CD4-positive, alpha-beta T cell treated with Interleukin-2 at 100 ng/mL for 4 hours (primary cell): ENCODE measurements at regions not wholly inside any gene's neighbourhood (a gene's known extent, or its start where the extent isn't known, plus 50 kb on each side); places are given as distances from the start of the nearest gene placed in this dataset.
A peak's percentile ranks its signal among the peaks of the same experiment; 100 is the strongest.
"Not testable (repeated sequence)": the region's sequence is repeated elsewhere in the genome, so short reads cannot be mapped to it uniquely, and the experiment has no call there.

ENCODE experiments used
- DNase-seq: peaks from one replicate; pipeline ENCODE4 v3.0.0-alpha.2; 2020; ENCODE audit warnings: low spot score

DNA sequence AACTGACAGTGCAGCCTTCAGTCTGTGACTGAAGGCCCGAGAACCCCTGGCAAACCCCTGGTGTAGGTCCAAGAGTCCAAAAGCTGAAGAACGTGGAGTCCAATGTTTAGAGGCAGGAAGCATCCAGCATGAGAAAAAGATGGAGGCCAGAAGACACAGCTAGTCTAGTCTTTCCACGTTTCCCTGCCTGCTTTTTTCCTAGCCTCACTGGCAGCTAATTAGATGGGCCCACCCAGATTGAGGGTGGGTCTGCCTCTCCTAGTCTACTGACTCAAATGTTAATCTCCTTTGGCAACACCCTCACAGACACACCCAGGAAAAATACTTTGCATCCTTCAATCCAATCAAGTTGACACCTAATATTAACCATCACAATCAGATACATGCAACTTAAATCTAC, 87.8 kb downstream of the TENT5D start:
- not testable (repeated sequence) for DNase-seq

DNA sequence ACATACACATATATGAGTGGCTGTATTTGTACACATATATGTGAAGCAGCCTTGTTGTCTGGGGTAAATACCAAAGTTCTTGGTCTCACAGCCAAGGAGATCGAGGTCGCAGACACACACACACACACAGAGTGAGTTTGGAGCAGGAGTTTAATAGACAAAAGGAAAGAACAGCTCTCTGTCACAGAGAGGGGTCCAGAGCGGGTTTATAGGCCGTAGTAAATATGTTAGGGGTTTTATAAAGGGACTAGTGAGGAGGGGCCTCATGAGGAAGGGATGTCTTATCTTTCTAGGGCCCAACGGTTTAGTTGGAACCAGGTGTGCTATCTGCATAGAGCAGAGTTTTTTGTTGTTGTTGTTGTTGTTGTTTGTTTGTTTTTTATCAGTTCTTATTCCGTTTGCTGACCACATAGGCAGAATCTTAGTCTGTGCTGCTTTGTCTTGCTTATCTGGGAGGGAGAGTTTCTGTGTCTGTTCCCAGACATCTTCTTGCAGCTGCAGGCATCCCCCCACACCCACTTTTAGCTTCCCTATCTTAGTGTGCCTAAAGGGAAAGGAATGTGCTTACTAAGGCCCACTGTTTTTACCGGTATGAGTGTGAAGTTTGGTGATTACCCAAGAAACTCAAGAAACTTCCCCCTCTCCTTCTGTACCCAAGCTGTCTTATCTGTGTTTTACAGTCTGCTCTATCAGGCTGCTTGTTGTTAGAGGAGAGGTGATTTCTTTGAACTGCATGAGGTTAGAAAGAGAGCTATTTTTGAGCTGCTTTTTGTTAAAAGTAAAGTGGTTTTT, 91.9 kb downstream of the TENT5D start:
- no peak for DNase-seq

DNA sequence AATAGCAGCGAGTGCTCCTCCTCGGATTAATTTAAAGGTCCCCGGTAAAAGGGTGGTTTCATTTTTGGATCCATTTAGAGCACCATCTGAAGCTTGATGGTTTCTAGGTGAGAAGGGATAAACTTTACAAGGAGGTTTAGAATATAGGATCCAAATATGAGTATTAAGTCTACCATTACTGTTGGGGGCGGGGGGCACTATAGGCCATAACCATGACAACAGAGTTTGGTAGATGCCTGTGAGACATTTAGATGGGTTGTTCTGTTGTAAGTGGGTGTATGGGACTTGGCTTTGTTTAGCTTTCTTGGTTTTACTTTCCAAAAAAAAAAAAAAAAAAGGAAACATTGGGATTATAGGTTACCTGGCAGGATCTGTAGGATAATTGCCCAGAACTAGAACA, 92.7 kb downstream of the TENT5D start:
- DNase-seq = no peak

DNA sequence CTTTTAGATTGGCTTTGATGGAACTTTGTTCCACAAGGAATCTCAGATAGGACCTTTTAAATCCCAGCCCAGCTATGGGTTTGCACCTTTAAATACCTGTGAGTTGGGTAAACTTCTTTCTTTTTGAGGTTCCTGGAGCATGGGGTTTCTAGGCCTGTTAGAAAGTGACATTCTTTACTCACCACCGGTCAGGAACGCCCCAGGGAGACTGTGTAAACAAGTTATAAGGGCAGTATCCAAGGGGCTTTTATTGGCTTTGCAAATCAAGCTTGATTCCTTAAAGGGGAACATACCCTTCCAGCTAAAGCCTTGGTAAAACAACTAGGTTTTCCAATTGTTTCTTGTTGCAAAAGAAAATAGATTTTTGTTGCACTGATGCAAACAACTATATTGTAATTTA, 93.4 kb downstream of the TENT5D start:
- no peak for DNase-seq

DNA sequence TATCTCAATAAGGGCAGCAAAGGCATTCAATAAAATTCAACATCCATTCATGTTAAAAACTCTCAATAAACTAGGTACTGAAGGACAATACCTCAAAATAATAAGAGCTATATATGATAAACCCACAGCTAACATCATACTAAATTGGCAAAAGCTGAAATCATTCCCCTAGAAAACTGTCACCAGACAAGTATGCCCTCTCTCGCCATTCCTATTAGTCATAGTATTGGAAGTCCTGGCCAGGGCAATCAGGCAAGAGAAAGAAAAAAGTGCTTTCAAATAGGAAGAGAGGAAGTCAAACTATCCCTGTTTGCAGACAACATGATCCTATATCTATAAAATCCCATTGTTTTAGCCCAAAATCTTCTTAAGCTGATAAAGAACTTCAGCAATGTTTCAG, 116.8 kb downstream of the TENT5D start:
- no peak for DNase-seq

DNA sequence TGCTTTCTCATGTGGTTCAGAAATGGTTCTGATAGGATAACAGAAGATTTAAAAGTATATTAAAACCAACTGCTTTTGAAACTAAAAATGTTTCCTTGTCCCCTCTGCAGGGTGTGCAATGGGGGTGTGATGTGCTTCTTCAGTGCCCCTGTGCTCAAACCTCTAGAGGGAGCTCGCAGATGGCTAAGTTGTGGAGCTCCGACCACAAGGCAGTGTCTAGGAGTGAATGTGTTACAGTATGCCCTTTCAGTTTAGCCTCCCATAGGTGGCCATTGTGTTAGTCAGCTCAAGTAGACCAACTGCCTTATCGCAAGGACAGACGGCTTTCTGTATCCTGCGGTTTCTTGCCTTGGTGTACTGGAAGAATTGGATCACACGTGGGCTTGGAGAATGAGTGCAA, 130.5 kb downstream of the TENT5D start:
- DNase-seq = no peak

DNA sequence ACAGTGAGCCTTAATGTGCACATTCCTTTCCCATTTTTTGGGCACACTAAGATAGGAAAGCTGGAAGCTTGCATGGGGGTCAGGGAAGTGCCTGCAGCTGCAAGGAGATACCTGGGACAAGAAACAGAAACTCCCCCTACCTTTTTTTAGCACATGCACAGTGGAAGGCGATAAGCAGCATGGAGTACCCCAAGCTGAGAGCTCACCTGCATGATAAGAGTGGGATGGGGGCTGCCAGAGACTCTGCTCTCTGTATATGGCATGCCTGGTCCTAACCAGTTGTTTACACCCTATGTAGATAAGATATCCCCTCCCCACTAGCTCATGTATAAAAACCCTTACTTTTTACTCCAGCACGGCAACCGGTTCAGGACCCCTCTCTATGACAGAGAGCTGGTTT, 135.9 kb downstream of the TENT5D start:
- DNase-seq = no peak

DNA sequence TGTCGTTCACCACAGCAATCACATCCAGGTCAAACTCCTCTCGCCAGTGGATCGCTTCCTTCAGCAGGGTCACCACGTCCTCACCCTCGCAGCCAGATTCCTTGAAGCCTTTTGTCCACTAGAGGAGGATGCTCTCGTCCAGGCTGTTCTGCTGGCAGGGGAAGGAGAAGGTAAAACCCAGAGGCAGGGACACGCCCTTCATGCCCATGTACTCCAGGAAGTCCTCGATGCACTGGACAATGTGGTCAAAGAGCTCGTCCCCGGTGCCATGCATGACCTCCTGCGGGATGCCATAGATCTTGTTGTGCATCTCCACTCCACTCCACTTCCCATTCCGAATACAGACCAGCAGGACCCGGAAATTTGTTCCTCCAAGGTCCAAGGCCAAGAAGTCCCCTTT, 152.4 kb downstream of the TENT5D start:
- DNase-seq = no peak

DNA sequence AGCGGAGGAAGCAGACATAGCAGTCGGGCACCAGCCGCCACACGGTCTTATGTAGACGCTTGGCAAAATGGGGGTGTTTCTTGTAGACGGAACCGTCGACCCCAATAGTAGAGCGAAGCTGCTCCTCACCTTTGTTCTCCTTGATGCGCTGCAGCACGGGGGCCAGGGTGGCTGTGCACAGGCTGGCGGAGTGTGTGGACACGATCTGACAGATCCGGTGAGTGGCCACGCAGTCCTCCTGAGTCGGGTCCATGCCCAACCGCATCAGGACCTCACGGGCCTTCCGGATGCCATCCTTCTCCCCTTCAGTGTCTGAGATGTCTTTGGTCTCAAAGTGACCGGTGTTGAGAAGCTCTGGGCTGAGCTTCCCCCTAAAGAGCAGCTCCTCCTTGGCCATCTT, 153.0 kb downstream of the TENT5D start:
- no peak for DNase-seq

DNA sequence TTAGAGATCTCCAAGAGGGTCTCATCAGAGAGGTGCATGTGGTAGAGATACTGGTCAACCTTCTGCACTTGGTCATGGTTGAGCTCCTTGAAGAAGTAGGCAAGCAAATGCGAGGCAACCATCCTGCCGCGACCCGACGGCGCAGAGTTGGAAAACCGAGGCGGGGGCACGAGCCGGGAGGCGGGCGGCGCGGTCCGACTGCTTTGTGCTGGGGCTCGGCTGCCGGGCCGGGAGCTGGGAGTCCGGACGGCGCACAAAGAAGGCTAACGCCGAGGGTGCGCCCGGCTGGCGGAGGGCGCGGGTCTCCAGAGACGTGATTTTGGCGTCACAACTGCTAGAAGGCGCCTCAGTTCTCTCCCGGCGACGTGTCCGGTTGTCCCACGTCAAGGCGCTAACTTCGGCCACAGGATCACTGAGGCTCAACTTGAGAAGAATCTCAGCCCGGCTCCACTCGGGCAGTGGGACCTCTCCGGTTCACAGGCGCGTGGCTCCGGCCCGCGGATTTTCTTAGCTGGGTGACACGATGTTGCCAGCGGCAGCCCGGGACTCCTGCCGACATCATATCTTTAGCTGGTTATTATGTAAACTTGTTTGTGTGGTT, 154.3 kb downstream of the TENT5D start:
- not testable (repeated sequence) for DNase-seq

DNA sequence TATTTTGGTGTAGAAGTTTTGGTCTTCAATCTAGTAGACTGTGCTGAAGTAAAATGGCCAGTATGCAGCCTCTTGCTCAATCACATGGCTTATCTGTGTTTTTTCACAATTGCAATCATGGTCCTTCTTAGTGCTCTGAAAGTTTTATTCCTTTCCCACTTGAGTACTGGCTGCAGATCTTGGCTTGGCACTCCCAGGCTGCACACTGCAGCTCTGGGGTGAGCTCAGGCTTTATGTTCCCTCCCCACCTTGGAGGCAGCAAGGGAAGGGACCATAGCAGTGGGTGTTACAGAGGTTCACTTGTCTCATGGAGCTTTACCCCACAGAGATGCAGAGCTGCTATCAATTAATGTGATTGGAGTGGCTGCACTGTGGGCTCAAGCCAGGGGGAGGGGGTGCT, 156.0 kb downstream of the TENT5D start:
- no peak for DNase-seq

DNA sequence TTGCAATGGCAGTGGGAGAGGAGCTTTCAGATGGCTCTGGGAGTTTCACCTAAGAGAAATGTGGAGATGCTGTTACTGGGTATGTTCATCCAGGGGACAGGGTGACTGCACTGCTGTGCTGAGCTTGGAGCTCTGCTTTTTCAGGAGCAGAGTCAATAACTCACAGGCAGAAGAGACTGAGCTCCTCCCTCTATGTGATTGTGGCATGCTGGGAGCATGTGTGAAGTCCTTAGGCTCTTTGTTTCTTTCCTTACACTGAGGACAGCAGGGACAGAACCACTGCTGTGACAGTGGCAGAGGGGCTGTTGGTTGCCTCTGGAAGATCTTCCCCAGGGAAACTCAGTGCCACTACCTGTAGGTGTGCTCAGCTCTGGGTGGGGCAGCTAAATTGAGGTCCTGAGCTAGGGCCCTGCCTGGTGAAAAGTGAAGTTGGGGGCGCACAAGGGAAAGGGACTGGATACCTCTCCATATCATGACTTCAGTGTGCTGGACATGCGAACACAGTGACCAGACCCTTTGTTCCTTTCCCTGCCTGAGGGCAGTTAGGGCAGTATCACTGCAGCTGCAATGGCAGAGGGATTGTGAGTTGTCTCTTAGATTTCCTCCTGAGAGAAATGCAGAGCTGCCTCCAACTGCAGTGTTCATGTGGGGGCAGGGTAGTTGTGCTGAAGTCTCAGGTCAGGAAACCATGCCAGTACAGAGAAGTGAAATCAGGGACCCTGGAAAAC, 156.7 kb downstream of the TENT5D start:
- no peak for DNase-seq

DNA sequence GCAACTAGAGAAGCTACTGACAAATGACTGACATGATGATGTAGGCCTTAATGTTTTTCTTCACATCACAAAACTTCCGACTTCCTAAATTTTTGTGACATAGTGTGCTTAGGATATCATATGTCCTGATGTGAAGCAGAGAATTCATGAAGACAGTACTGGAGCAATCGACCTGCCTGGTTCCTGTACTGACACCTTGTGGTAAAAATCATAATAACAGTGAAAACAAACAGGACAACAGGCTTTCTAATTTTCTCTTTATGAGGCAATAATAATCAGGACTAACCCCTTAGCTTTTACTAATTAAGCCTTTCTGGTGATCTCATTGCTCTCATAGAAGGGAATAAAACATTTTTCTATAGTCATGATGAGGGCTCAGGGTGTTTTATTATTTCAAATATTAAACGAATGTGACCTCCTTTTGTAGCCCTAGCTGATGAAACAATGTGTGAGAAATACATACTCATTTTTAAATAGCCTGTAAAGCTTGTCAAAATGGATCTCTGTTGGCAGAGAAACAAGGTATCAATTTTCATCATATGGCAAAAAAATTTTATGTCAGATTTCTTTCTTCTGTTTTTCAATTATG, 158.4 kb downstream of the TENT5D start:
- peak; percentile 0 for DNase-seq

DNA sequence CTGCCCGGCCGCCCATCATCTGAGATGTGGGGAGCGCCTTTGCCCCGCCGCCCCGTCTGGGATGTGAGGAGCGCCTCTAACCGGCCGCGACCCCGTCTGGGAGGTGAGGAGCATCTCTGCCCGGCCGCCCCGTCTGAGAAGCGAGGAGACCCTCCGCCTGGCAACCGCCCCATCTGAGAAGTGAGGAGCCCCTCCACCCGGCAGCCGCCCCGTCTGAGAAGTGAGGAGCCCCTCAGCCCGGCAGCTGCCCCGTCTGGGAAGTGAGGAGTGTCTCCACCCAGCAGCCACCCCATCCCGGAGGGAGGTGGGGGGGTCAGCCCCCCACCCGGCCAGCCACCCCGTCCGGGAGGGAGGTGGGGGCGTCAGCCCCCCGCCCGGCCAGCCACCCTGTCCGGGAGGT, 170.7 kb downstream of the TENT5D start:
- DNase-seq = not testable (repeated sequence)

DNA sequence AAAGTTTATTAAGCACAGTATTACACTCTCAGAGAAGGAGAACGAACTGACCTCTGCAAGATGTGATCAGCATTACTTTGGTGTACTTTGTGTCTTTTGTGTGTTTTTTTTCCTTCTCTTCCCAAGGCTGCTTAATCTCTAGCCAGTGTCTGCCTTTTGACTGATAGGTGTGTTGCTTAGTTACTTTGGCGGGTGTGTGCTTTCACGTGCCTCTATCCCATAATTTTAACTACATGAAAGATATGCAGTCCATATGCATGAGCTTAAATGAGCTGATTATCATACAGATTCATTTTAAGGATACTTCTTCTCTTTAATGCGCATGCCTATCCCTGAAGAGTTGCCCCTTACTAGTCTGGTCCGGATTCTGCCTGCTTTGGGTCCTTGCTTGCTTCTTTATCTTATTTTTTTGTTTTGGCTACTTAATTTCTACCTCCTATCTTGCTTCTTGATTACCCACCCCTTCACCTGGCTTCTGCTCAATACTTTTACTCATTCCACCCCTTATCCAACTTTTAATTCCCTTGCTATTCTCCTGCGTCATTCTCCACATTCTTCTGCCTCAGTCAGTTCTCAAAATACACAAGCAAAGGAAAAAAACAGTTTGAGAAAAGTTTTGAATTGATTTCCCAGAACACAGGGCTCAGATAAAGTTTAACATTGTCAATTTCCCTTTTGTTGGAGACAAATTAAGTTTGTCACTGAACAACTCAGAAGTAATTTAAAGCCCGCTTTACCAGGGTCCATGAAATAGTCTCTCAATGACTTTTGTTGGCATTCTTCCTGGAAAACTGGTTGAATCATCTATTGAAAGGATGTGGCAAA, 182.0 kb downstream of the TENT5D start:
- no peak for DNase-seq
